ENCODE measurements at regions not wholly inside any gene's neighbourhood (a gene's known extent, or its start where the extent isn't known, plus 50 kb on each side); places are given as distances from the start of the nearest gene placed in this dataset.

DNA sequence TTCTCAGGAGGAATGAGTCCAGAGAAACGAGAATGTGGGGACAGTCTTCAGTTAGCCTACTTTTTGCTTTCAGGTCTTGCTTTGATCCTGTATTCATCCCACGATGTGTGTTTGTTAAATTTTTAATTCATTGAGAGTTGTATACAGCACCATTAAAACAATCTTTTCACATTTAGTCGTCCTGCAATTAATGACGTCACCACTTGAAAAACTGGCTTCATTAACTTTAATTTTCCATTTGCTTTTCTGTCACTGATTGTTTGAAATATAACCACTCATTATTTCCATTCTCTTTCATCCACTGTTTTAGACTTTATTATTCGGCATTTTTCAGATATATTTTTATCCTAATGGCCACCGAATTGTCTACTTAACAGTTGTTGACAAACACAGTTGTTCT is 146.9 kb downstream of the TFEC start:
- Histone ChIP-seq H3K4me1 (no peaks in the 10 kb centered on the region), H3K27ac (no peak overlapping the region), H3K27me3 (no peaks in the 10 kb centered on the region), H3K36me3 (no peaks in the 10 kb centered on the region), H3K4me3 (no peak overlapping the region), H3K9me3 (no peaks in the 10 kb centered on the region)
- no peak for DNase-seq
- intact Hi-C loops (cut with DNase I): no loop called here
- 86 to 89% (median 87%) methylated on average over 6 of the region's 6 CpGs for WGBS, 4 donors
- no peak for ATAC-seq
- TF ChIP-seq CTCF (IDR thresholded peaks at IDR 0.05) (no peak), POLR2A (IDR thresholded peaks at IDR 0.05) (no peak)

DNA sequence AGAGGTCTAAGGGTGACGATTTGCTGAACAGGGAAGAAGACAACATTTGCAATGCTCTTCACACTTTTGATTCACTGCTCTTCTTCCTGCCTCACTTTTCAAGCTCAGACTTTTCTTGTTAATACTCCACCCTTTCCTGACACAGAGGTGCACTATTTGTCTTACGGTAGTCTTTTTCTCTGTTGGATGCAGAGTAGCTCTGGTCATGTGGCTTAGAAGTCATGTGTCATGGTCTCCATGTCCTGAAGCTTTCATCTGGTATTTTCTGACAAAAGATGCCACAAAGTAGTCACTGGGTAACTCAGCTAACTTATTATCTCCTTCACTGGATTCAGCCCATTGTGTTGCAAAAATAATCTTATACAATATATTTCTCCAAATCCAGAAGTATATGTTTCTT is 149.1 kb downstream of the TFEC start:
- Histone ChIP-seq H3K4me1 (no peaks in the 10 kb centered on the region), H3K27me3 (no peaks in the 10 kb centered on the region), H3K27ac (no peak overlapping the region), H3K4me3 (no peak overlapping the region), H3K9me3 (no peaks in the 10 kb centered on the region), H3K36me3 (no peaks in the 10 kb centered on the region)
- intact Hi-C loops (cut with DNase I): no loop called here
- 76 to 89% (median 81%) methylated on average over 2 of the region's 2 CpGs for WGBS, 4 donors
- no peak for ATAC-seq
- no peak for DNase-seq
- TF ChIP-seq POLR2A (IDR thresholded peaks at IDR 0.05): no peak
- TF ChIP-seq CTCF (IDR thresholded peaks at IDR 0.05): no peak

DNA sequence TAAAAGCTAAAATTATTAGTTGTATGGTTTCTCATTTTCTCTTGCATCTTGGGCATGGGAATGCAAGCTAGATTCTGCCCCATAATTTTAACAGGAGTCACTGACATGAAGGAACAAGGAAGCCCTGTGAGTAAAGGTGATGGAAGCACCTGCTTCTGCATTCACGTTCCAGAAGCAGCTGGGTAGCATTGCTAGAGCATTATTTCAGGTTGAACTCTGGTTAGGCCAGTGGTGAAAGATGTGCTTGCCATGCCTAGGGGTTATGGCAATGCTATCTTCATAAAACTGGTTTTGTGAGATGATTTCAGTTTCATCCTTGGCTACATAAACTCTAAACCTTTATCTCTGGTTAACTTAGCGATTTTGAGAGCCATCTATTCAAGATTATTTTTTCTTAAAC is 151.4 kb downstream of the TFEC start:
- WGBS, 4 donors: 74 to 87% (median 83%) methylated on average over 2 of the region's 2 CpGs
- no peak overlapping the region for H3K27ac ChIP-seq
- DNase-seq: no peak
- peaks cover 0 to 4% (median 0%) of the 10 kb centered on the region in 9 donors for H3K27me3 ChIP-seq
- no peaks in the 10 kb centered on the region for H3K4me1 ChIP-seq
- TF ChIP-seq POLR2A (IDR thresholded peaks at IDR 0.05) (no peak), CTCF (IDR thresholded peaks at IDR 0.05) (no peak)
- H3K9me3 ChIP-seq: no peaks in the 10 kb centered on the region
- ATAC-seq: no peak
- H3K4me3 ChIP-seq: no peak overlapping the region
- intact Hi-C loops (cut with DNase I): no loop called here
- H3K36me3 ChIP-seq: no peaks in the 10 kb centered on the region

DNA sequence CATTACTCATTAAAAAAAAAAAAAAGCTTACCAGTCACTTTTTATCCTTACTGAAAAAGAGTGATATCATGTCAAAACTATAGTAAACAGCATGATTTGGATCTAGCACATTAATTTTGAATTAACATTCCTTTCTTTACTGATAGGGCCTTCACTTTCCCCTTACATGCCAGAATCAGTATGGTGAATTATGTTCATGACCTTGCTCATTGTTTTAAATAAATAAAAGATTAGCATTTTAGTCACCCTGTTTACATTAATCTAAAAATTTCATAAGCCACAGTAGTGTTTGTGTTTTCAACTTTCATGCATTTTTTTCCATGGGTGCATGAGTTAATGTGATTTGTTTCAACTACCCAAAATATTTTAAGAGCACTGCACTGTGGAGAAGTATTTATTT is 160.8 kb downstream of the TFEC start:
- Histone ChIP-seq H3K36me3 (no peaks in the 10 kb centered on the region), H3K27ac (no peak overlapping the region), H3K4me3 (no peak overlapping the region), H3K4me1 (no peaks in the 10 kb centered on the region), H3K9me3 (no peaks in the 10 kb centered on the region), H3K27me3 (no peaks in the 10 kb centered on the region)
- no peak for TF ChIP-seq CTCF (IDR thresholded peaks at IDR 0.05)
- no peak for TF ChIP-seq POLR2A (IDR thresholded peaks at IDR 0.05)
- intact Hi-C loops (cut with DNase I): no loop called here
- no peak for ATAC-seq
- no peak for DNase-seq

Data from heart left ventricle (tissue), 16 donors.